ENCODE measurements at regions not wholly inside any gene's neighbourhood (a gene's known extent, or its start where the extent isn't known, plus 50 kb on each side); places are given as distances from the start of the nearest gene placed in this dataset.

DNA sequence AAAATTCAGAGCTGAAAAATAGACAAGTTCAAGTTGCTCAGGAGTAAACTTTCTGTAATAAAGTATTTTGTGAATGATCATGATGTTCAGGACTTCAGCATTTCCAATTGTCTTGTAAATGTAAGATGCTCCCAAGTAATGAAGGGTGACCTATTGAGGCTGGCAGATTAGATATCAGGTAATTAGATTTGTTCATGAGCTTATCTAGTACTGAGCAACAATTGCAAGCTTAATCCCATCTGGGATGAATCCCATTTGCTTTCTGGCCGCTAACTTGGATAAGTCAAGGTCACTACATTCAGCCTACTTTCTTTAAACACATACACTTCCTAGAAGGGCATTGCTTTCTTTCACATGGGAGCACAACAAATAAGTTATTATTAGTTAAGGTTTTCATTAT is 82.4 kb upstream of the ITGB1 start:
- Histone ChIP-seq H3K4me1 (ENCODE audit: control insufficient read depth in 1 of 2, insufficient read depth in 2 of 2, low read length in 2 of 2) (no peaks in the 10 kb centered on the region), H3K9me3 (replicated peaks in 1 of 2; ENCODE audit: control insufficient read depth in 1 of 2, insufficient read depth in 1 of 2, low read length in 2 of 2) (peaks cover 4 to 14% of the 10 kb centered on the region in 2 donors), H3K9ac (ENCODE audit: insufficient read depth, low read length, poor library complexity, severe bottlenecking) (no peak overlapping the region), H3K79me2 (ENCODE audit: insufficient read depth, low read length) (no peaks in the 10 kb centered on the region), H3K36me3 (replicated peaks in 1 of 2; ENCODE audit: control insufficient read depth in 1 of 2, insufficient read depth in 2 of 2, low read length in 2 of 2) (no peaks in the 10 kb centered on the region), H3K27ac (ENCODE audit: low read depth in 1 of 2, low read length in 2 of 2) (no peak overlapping the region), H2AFZ (ENCODE audit: insufficient read depth, low read depth, low read length, poor library complexity, severe bottlenecking) (no peak overlapping the region), H4K20me1 (ENCODE audit: insufficient read depth, low read length) (no peaks in the 10 kb centered on the region), H3K27me3 (ENCODE audit: control insufficient read depth in 2 of 2, insufficient read depth in 2 of 2, low read length in 2 of 2) (no peaks in the 10 kb centered on the region), H3K4me2 (replicated peaks; ENCODE audit: extremely low read depth, low read length, poor library complexity, severe bottlenecking) (no peak overlapping the region), H3K4me3 (replicated peaks in 1 of 3; ENCODE audit: low read depth in 2 of 3, low read length in 3 of 3) (no peak overlapping the region)
- DNase-seq: no peak
- Mint-ChIP-seq H3K27ac (no peak overlapping the region), H3K4me1 (no peaks in the 10 kb centered on the region), H3K27me3 (ENCODE audit: low read depth in 3 of 3) (peaks cover 0 to 5% (median 1%) of the 10 kb centered on the region in 3 donors), H3K4me3 (no peak overlapping the region), H3K9me3 (peaks cover 0 to 13% (median 6%) of the 10 kb centered on the region in 7 donors), H3K36me3 (no peaks in the 10 kb centered on the region)
- no CpG with 5 or more reads among the region's 1 CpG for WGBS (ENCODE audit: insufficient coverage)
- TF ChIP-seq, protein P1, sequence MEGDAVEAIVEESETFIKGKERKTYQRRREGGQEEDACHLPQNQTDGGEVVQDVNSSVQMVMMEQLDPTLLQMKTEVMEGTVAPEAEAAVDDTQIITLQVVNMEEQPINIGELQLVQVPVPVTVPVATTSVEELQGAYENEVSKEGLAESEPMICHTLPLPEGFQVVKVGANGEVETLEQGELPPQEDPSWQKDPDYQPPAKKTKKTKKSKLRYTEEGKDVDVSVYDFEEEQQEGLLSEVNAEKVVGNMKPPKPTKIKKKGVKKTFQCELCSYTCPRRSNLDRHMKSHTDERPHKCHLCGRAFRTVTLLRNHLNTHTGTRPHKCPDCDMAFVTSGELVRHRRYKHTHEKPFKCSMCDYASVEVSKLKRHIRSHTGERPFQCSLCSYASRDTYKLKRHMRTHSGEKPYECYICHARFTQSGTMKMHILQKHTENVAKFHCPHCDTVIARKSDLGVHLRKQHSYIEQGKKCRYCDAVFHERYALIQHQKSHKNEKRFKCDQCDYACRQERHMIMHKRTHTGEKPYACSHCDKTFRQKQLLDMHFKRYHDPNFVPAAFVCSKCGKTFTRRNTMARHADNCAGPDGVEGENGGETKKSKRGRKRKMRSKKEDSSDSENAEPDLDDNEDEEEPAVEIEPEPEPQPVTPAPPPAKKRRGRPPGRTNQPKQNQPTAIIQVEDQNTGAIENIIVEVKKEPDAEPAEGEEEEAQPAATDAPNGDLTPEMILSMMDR (IDR thresholded peaks at IDR 0.05): no peak
- intact Hi-C loops (cut with micrococcal nuclease): no loop called here

DNA sequence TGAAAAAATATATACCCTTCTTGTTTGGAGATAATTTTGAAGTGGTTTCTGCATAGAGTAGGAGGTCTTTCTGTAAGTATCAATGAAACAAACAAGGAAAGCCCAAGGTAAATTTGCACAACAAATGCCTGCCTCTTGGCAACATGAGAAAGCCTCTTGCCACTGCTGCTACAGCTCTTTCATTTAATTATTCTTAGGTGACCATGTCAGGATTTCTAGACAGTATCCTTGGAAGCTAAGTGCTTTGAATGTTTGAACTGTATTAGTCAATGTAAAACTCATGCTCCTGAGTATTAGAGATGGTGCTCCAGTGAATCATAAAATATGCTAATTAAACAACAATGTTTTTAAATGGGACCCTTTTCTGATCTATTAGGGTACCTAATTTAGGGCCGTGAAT is 81.2 kb upstream of the ITGB1 start:
- H3K27me3 Mint-ChIP-seq (ENCODE audit: low read depth in 3 of 3): peaks cover 0 to 4% (median 1%) of the 10 kb centered on the region in 3 donors
- Histone ChIP-seq H3K9me3 (replicated peaks in 1 of 2; ENCODE audit: control insufficient read depth in 1 of 2, insufficient read depth in 1 of 2, low read length in 2 of 2) (peaks cover 4 to 14% of the 10 kb centered on the region in 2 donors), H3K4me2 (replicated peaks; ENCODE audit: extremely low read depth, low read length, poor library complexity, severe bottlenecking) (no peak overlapping the region), H3K27me3 (ENCODE audit: control insufficient read depth in 2 of 2, insufficient read depth in 2 of 2, low read length in 2 of 2) (no peaks in the 10 kb centered on the region), H3K36me3 (replicated peaks in 1 of 2; ENCODE audit: control insufficient read depth in 1 of 2, insufficient read depth in 2 of 2, low read length in 2 of 2) (no peaks in the 10 kb centered on the region), H3K9ac (ENCODE audit: insufficient read depth, low read length, poor library complexity, severe bottlenecking) (no peak overlapping the region), H4K20me1 (ENCODE audit: insufficient read depth, low read length) (no peaks in the 10 kb centered on the region), H3K79me2 (ENCODE audit: insufficient read depth, low read length) (no peaks in the 10 kb centered on the region), H3K4me1 (ENCODE audit: control insufficient read depth in 1 of 2, insufficient read depth in 2 of 2, low read length in 2 of 2) (no peaks in the 10 kb centered on the region), H2AFZ (ENCODE audit: insufficient read depth, low read depth, low read length, poor library complexity, severe bottlenecking) (no peak overlapping the region), H3K27ac (ENCODE audit: low read depth in 1 of 2, low read length in 2 of 2) (no peak overlapping the region), H3K4me3 (replicated peaks in 1 of 3; ENCODE audit: low read depth in 2 of 3, low read length in 3 of 3) (no peak overlapping the region)
- TF ChIP-seq, protein P1 (IDR thresholded peaks at IDR 0.05): no peak
- H3K4me1 Mint-ChIP-seq: no peaks in the 10 kb centered on the region
- no peak overlapping the region for H3K27ac Mint-ChIP-seq
- no peak overlapping the region for H3K4me3 Mint-ChIP-seq
- no peaks in the 10 kb centered on the region for H3K36me3 Mint-ChIP-seq
- DNase-seq: no peak
- intact Hi-C loops (cut with micrococcal nuclease): no loop called here
- no CpG with 5 or more reads among the region's 1 CpG for WGBS (ENCODE audit: insufficient coverage)
- peaks cover 0 to 13% (median 6%) of the 10 kb centered on the region in 7 donors for H3K9me3 Mint-ChIP-seq

Measured in CD14-positive monocyte (primary cell).